GM23338 (cell line): ENCODE measurements at regions not wholly inside any gene's neighbourhood (a gene's known extent, or its start where the extent isn't known, plus 50 kb on each side); places are given as distances from the start of the nearest gene placed in this dataset.

Experiments
- CTCF ChIP-seq, 2 experiments: fragments of 200-600 bp in 1 of 2; sonication (generic) in 1 of 2; conservative IDR thresholded peaks; 2 replicates each; pipeline versions ENCODE4 v1.5.1 to v1.6.1; 2016 to 2017; ENCODE audit warnings: antibody characterized with exemption in 2 of 2, low read depth in 2 of 2, mild to moderate bottlenecking in 2 of 2, moderate library complexity in 1 of 2
- EZH2 ChIP-seq: fragments of 200-600 bp; sonication (generic); IDR thresholded peaks from one replicate; pipeline ENCODE4 v1.8.0; 2017; ENCODE audit warnings: antibody characterized with exemption, mild to moderate bottlenecking, low read depth; ENCODE audit not compliant: unreplicated experiment
- EZH2phosphoT487 ChIP-seq: fragments of 200-600 bp; sonication (generic); IDR thresholded peaks from one replicate; pipeline ENCODE4 v1.8.1; 2018; ENCODE audit warnings: antibody characterized with exemption; ENCODE audit not compliant: unreplicated experiment
- NANOG ChIP-seq: IDR thresholded peaks from 2 replicates; pipeline ENCODE4 v1.6.1; 2016; ENCODE audit warnings: antibody characterized with exemption, borderline replicate concordance
- POLR2AphosphoS5 ChIP-seq: IDR thresholded peaks from 2 replicates; pipeline ENCODE4 v1.6.1; 2016; ENCODE audit warnings: antibody characterized with exemption, low read depth
- REST ChIP-seq: IDR thresholded peaks from one replicate; pipeline ENCODE4 v1.6.1; 2018; ENCODE audit warnings: antibody characterized with exemption; ENCODE audit not compliant: unreplicated experiment

- TF ChIP-seq CTCF (conservative IDR thresholded peaks at IDR 0.05; ENCODE audit: low read depth in 2 of 2) = no peak
- no peak for TF ChIP-seq REST
- no peak for TF ChIP-seq POLR2AphosphoS5
- TF ChIP-seq EZH2phosphoT487 = no peak
- TF ChIP-seq NANOG = no peak
- no peak for TF ChIP-seq EZH2
Measured at GRCh38 chr6:23097566-23097965, 528.2 kb downstream of the HDGFL1 start.
